DOHH2 (cell line): ENCODE measurements at regions not wholly inside any gene's neighbourhood (a gene's known extent, or its start where the extent isn't known, plus 50 kb on each side); places are given as distances from the start of the nearest gene placed in this dataset.

ENCODE experiments used
- H3F3A ChIP-seq: fragments of 200-600 bp; sonication (generic), shearing (Covaris generic); 2 replicates; pipeline ENCODE4 v1.6.0; 2016; ENCODE audit warnings: antibody characterized with exemption, mild to moderate bottlenecking; ENCODE audit not compliant: control insufficient read depth, insufficient read depth
- H3K27ac ChIP-seq: fragments of 200-600 bp; sonication (generic); 2 replicates; pipeline ENCODE4 v1.5.1; 2014; ENCODE audit warnings: low read depth, mild to moderate bottlenecking, low read length, moderate library complexity
- H3K27me3 ChIP-seq: fragments of 200-600 bp; sonication (generic); 2 replicates; pipeline ENCODE4 v1.6.1; 2014; ENCODE audit warnings: mild to moderate bottlenecking, low read length, mixed read lengths; ENCODE audit not compliant: control insufficient read depth
- H3K36me3 ChIP-seq: fragments of 200-600 bp; sonication (generic); 2 replicates; pipeline ENCODE4 v1.6.1; 2014; ENCODE audit warnings: mild to moderate bottlenecking, low read length, moderate library complexity, mixed read lengths; ENCODE audit not compliant: control insufficient read depth
- H3K4me1 ChIP-seq: fragments of 200-600 bp; sonication (generic); 2 replicates; pipeline ENCODE4 v1.6.1; 2014; ENCODE audit warnings: mild to moderate bottlenecking, low read length, mixed read lengths; ENCODE audit not compliant: control insufficient read depth
- H3K4me2 ChIP-seq: fragments of 200-600 bp; sonication (generic); 2 replicates; pipeline ENCODE4 v1.6.0; 2014; ENCODE audit warnings: mild to moderate bottlenecking, low read length, moderate library complexity
- H3K4me3 ChIP-seq: fragments of 200-600 bp; sonication (generic); 2 replicates; pipeline ENCODE4 v1.5.1; 2014; ENCODE audit warnings: mild to moderate bottlenecking, low read length, mixed read lengths
- H3K79me2 ChIP-seq: fragments of 200-600 bp; sonication (generic); 2 replicates; pipeline ENCODE4 v1.6.1; 2014; ENCODE audit warnings: mild to moderate bottlenecking, low read length, mixed read lengths; ENCODE audit not compliant: control insufficient read depth
- H3K9me2 ChIP-seq: fragments of 200-600 bp; sonication (generic); replicated peaks from 2 replicates; pipeline ENCODE4 v1.6.1; 2014; ENCODE audit warnings: mild to moderate bottlenecking, low read length, mixed read lengths; ENCODE audit not compliant: control insufficient read depth
- H3K9me3 ChIP-seq: fragments of 200-600 bp; sonication (generic); 2 replicates; pipeline ENCODE4 v1.6.1; 2014; ENCODE audit warnings: antibody characterized with exemption, low read length, mixed read lengths; ENCODE audit not compliant: control insufficient read depth, insufficient read depth
- H4K20me1 ChIP-seq: fragments of 200-600 bp; sonication (generic); 2 replicates; pipeline ENCODE4 v1.6.0; 2014; ENCODE audit warnings: low read depth, mild to moderate bottlenecking, antibody characterized with exemption, low read length, moderate library complexity; ENCODE audit not compliant: control insufficient read depth, insufficient read depth
- EZH2phosphoT487 ChIP-seq: fragments of 200-600 bp; sonication (generic); IDR thresholded peaks from 2 replicates; pipeline ENCODE4 v1.6.1; 2017; ENCODE audit warnings: borderline replicate concordance, mild to moderate bottlenecking, antibody characterized with exemption, low read length, moderate library complexity, mixed read lengths
- TF ChIP-seq, protein P1 (sequence below): fragments of 200-600 bp; sonication (generic); IDR thresholded peaks from one replicate; pipeline ENCODE4 v1.5.1; 2014; ENCODE audit warnings: antibody characterized with exemption, mild to moderate bottlenecking, low read depth, low read length; ENCODE audit not compliant: poor library complexity, severe bottlenecking

DNA sequence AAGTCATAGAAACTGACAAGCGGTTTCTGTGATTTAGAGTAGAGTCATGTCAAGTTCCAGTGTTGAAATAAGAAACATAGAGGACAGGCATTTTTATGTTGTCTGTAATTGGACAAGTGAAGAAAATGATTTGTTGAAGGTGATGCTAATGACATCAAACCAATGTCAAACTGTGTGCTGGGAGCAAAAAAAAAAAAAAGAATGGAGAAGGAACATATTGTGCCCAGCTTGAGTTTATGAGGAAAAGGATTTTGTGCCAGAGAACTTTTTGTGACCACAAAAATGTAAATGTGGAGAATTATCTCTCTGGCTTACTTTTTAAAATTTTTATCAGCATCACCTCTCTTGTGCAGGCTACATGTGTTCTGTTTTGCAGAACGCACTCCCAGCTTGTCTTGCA, 495.7 kb downstream of the RAPGEF2 start:
- no peak overlapping the region for H3K4me2 ChIP-seq
- H3K27me3 ChIP-seq, result no peaks in the 10 kb centered on the region
- H3K36me3 ChIP-seq, result no peaks in the 10 kb centered on the region
- no peaks in the 10 kb centered on the region for H3K9me3 ChIP-seq
- H3K4me1 ChIP-seq, result no peaks in the 10 kb centered on the region
- TF ChIP-seq EZH2phosphoT487, result no peak
- TF ChIP-seq, protein P1, sequence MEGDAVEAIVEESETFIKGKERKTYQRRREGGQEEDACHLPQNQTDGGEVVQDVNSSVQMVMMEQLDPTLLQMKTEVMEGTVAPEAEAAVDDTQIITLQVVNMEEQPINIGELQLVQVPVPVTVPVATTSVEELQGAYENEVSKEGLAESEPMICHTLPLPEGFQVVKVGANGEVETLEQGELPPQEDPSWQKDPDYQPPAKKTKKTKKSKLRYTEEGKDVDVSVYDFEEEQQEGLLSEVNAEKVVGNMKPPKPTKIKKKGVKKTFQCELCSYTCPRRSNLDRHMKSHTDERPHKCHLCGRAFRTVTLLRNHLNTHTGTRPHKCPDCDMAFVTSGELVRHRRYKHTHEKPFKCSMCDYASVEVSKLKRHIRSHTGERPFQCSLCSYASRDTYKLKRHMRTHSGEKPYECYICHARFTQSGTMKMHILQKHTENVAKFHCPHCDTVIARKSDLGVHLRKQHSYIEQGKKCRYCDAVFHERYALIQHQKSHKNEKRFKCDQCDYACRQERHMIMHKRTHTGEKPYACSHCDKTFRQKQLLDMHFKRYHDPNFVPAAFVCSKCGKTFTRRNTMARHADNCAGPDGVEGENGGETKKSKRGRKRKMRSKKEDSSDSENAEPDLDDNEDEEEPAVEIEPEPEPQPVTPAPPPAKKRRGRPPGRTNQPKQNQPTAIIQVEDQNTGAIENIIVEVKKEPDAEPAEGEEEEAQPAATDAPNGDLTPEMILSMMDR, result no peak
- H3K79me2 ChIP-seq, result no peaks in the 10 kb centered on the region
- H3K27ac ChIP-seq, result no peak overlapping the region
- no peaks in the 10 kb centered on the region for H3F3A ChIP-seq
- H3K4me3 ChIP-seq, result no peak overlapping the region
- H3K9me2 ChIP-seq, result no peaks in the 10 kb centered on the region
- no peaks in the 10 kb centered on the region for H4K20me1 ChIP-seq

DNA sequence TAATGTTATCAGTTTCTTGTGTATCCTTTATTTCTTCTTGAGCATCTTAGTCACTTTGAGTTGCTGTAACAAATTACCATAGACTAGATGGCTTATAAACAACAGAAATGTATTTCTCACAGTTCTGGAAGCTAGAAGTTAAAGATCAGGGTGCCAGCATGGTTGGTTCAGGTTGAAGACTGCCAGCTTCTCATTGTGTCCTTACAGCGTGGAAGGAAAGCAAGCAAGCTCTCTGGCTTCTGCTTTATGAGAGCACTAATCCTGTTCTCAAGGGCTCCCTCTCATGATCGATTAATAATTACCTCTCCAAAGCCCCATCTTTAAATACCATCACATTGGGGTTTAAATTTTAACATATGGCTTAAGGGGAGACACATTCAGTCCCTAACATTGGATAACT, 497.2 kb downstream of the RAPGEF2 start:
- no peaks in the 10 kb centered on the region for H3F3A ChIP-seq
- no peak overlapping the region for H3K4me2 ChIP-seq
- no peak overlapping the region for H3K4me3 ChIP-seq
- H3K4me1 ChIP-seq, result no peaks in the 10 kb centered on the region
- no peaks in the 10 kb centered on the region for H3K9me3 ChIP-seq
- H3K27me3 ChIP-seq, result no peaks in the 10 kb centered on the region
- no peaks in the 10 kb centered on the region for H3K79me2 ChIP-seq
- no peaks in the 10 kb centered on the region for H4K20me1 ChIP-seq
- H3K9me2 ChIP-seq, result no peaks in the 10 kb centered on the region
- TF ChIP-seq, protein P1, result no peak
- no peak for TF ChIP-seq EZH2phosphoT487
- H3K27ac ChIP-seq, result no peak overlapping the region
- no peaks in the 10 kb centered on the region for H3K36me3 ChIP-seq

DNA sequence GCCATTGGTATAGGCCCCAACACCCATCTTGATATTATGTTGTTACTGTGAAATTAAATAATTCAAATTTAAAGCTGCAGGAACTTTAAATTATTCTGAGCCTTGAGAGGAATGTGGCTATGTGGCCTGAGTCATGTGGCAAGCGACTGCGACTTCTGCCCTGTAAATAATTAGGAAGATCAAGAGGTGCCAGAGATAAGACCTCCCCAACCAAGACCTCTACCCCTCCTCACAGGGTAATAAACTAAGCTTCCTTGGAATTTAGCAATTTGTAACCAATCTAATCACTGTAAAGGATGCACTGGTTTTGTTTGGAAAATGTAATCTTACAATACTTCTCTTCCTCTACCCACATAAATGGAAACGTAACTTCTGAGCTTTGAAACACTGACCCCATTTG, 501.9 kb downstream of the RAPGEF2 start:
- Histone ChIP-seq H4K20me1 (no peaks in the 10 kb centered on the region), H3K36me3 (no peaks in the 10 kb centered on the region), H3K27ac (no peak overlapping the region), H3K9me2 (no peaks in the 10 kb centered on the region), H3K4me3 (no peak overlapping the region), H3K9me3 (no peaks in the 10 kb centered on the region), H3K4me1 (no peaks in the 10 kb centered on the region), H3F3A (no peaks in the 10 kb centered on the region), H3K79me2 (no peaks in the 10 kb centered on the region), H3K4me2 (no peak overlapping the region), H3K27me3 (no peaks in the 10 kb centered on the region)
- TF ChIP-seq, protein P1, result no peak
- TF ChIP-seq EZH2phosphoT487, result no peak

GRCh38 chr4:159606835-159607234, 504.0 kb downstream of the RAPGEF2 start:
- no peaks in the 10 kb centered on the region for H3K79me2 ChIP-seq
- H3K4me3 ChIP-seq, result no peak overlapping the region
- H3K27ac ChIP-seq, result no peak overlapping the region
- no peaks in the 10 kb centered on the region for H3K36me3 ChIP-seq
- TF ChIP-seq, protein P1, result no peak
- TF ChIP-seq EZH2phosphoT487, result no peak
- H3K4me2 ChIP-seq, result no peak overlapping the region
- H3K4me1 ChIP-seq, result no peaks in the 10 kb centered on the region
- H3K9me3 ChIP-seq, result no peaks in the 10 kb centered on the region
- H3K27me3 ChIP-seq, result no peaks in the 10 kb centered on the region
- H4K20me1 ChIP-seq, result no peaks in the 10 kb centered on the region
- H3K9me2 ChIP-seq, result no peaks in the 10 kb centered on the region
- H3F3A ChIP-seq, result no peaks in the 10 kb centered on the region
